Liver (tissue), 7 donors: ENCODE measurements at regions not wholly inside any gene's neighbourhood (a gene's known extent, or its start where the extent isn't known, plus 50 kb on each side); places are given as distances from the start of the nearest gene placed in this dataset.

Experiments used
- DNase-seq: peaks from one replicate; pipeline ENCODE4 v3.0.0-alpha.2; 2017; ENCODE audit warnings: low spot score
- H3K27ac ChIP-seq, 2 donors: one replicate each; pipeline ENCODE4 v1.7.0; 2013; ENCODE audit warnings: inconsistent platforms in 2 of 2, low read length in 2 of 2, control low read depth in 1 of 2, low read depth in 1 of 2, mild to moderate bottlenecking in 1 of 2
- H3K27me3 ChIP-seq, 4 donors: one replicate each; pipeline versions ENCODE4 v1.6.1 to v1.7.0; 2013; ENCODE audit warnings: low read length in 3 of 4, inconsistent platforms in 1 of 4, mild to moderate bottlenecking in 1 of 4, moderate library complexity in 1 of 4; ENCODE audit not compliant: control insufficient read depth in 4 of 4, insufficient read depth in 4 of 4
- H3K36me3 ChIP-seq, 4 donors: one replicate each; pipeline versions ENCODE4 v1.6.1 to v1.7.0; 2013; ENCODE audit warnings: low read length in 3 of 4, mild to moderate bottlenecking in 3 of 4, low read depth in 1 of 4, moderate library complexity in 1 of 4; ENCODE audit not compliant: control insufficient read depth in 4 of 4, insufficient read depth in 3 of 4
- H3K4me1 ChIP-seq, 4 donors: one replicate each; pipeline versions ENCODE4 v1.6.1 to v1.7.0; 2013; ENCODE audit warnings: low read length in 3 of 4, mild to moderate bottlenecking in 3 of 4, moderate library complexity in 1 of 4; ENCODE audit not compliant: control insufficient read depth in 4 of 4, insufficient read depth in 4 of 4
- H3K4me3 ChIP-seq, 3 donors: one replicate each; pipeline versions ENCODE4 v1.6.1 to v1.7.0; 2013; ENCODE audit warnings: low read length in 3 of 3, control low read depth in 1 of 3, low read depth in 1 of 3, mild to moderate bottlenecking in 1 of 3
- H3K9ac ChIP-seq, 2 donors: one replicate each; pipeline ENCODE4 v1.7.0; 2013; ENCODE audit warnings: low read length in 2 of 2, mild to moderate bottlenecking in 2 of 2, moderate library complexity in 2 of 2, control low read depth in 1 of 2, low read depth in 1 of 2
- H3K9me3 ChIP-seq, 4 donors: one replicate each; pipeline versions ENCODE4 v1.6.1 to v1.7.0; 2013; ENCODE audit warnings: low read length in 3 of 4; ENCODE audit not compliant: control insufficient read depth in 4 of 4
- EGR1 ChIP-seq, 2 donors: IDR thresholded peaks; 2 replicates each; pipeline ENCODE4 v1.6.1; 2016 to 2018; ENCODE audit warnings: antibody characterized with exemption in 2 of 2, low read depth in 2 of 2
- FOXA1 ChIP-seq: IDR thresholded peaks from 2 replicates; pipeline ENCODE4 v1.6.1; 2016; ENCODE audit warnings: antibody characterized with exemption
- FOXA2 ChIP-seq: IDR thresholded peaks from 2 replicates; pipeline ENCODE4 v1.6.1; 2016; ENCODE audit warnings: antibody characterized with exemption
- GABPA ChIP-seq, 2 donors: IDR thresholded peaks in 1 of 2; conservative IDR thresholded peaks in 1 of 2; 2 replicates each; pipeline ENCODE4 v1.6.1; 2016; ENCODE audit warnings: antibody characterized with exemption in 2 of 2, mild to moderate bottlenecking in 1 of 2, moderate library complexity in 1 of 2
- HNF4A ChIP-seq, 2 donors: conservative IDR thresholded peaks; 2 replicates each; pipeline ENCODE4 v1.6.1; 2016; ENCODE audit warnings: antibody characterized with exemption in 2 of 2, mild to moderate bottlenecking in 2 of 2
- JUND ChIP-seq, 2 donors: IDR thresholded peaks; 2 replicates each; pipeline ENCODE4 v1.6.1; 2016; ENCODE audit warnings: antibody characterized with exemption in 2 of 2
- MAX ChIP-seq: IDR thresholded peaks from 2 replicates; pipeline ENCODE4 v1.6.1; 2016; ENCODE audit warnings: antibody characterized with exemption
- NR2F2 ChIP-seq: IDR thresholded peaks from 2 replicates; pipeline ENCODE4 v1.6.1; 2016; ENCODE audit warnings: antibody characterized with exemption
- RAD21 ChIP-seq, 2 donors: IDR thresholded peaks; 2 replicates each; pipeline ENCODE4 v1.6.1; 2016; ENCODE audit warnings: antibody characterized with exemption in 2 of 2, mild to moderate bottlenecking in 2 of 2
- REST ChIP-seq: IDR thresholded peaks from 2 replicates; pipeline ENCODE4 v1.6.1; 2016; ENCODE audit warnings: antibody characterized with exemption, mild to moderate bottlenecking
- SP1 ChIP-seq: IDR thresholded peaks from 2 replicates; pipeline ENCODE4 v1.6.1; 2018; ENCODE audit warnings: antibody characterized with exemption, mild to moderate bottlenecking
- TAF1 ChIP-seq: conservative IDR thresholded peaks from 2 replicates; pipeline ENCODE4 v1.6.1; 2016; ENCODE audit warnings: antibody characterized with exemption, mild to moderate bottlenecking
- YY1 ChIP-seq: IDR thresholded peaks from 2 replicates; pipeline ENCODE4 v1.6.1; 2016; ENCODE audit warnings: antibody characterized with exemption, mild to moderate bottlenecking
- WGBS: extraction: QIAGEN DNeasy Blood & Tissue Kit; methylation state at CpG from one replicate; pipeline ENCODE4 v1.1.7; 2013; 5-methylcytosine and 5-hydroxymethylcytosine counted together
- TF ChIP-seq, protein P1 (sequence below): IDR thresholded peaks from 2 replicates; pipeline ENCODE4 v1.6.1; 2016; ENCODE audit warnings: antibody characterized with exemption
- TF ChIP-seq, protein P2 (sequence below): IDR thresholded peaks from 2 replicates; pipeline ENCODE4 v1.6.1; 2016; ENCODE audit warnings: antibody characterized with exemption
- donor health status: healthy.
- donor health status: healthy.
- donor health status: healthy.
- donor health status: healthy.

DNA sequence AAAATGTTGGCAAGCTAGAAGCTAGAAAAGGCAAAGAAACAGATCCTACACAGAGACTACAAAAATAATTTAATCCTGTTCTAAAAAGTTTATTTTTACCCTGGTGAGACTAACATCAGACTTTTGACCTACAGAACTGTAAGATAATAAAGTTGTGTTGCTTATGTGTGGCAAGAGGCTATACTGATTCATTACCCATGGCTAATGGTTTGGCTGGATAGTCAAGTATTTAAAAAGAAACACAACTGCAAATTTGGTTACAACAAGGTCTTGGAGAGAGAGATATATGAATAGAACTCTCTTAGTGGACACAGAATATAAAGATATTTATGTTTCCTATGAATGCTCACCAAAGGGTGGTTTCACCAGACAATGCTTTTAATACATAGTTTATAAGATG, 364.2 kb upstream of the PLSCR5 start:
- DNase-seq, result no peak
- no peak for TF ChIP-seq GABPA (IDR thresholded peaks at IDR 0.05 in 1 of 2, conservative IDR thresholded peaks at IDR 0.05 in 1 of 2)
- TF ChIP-seq, protein P1, sequence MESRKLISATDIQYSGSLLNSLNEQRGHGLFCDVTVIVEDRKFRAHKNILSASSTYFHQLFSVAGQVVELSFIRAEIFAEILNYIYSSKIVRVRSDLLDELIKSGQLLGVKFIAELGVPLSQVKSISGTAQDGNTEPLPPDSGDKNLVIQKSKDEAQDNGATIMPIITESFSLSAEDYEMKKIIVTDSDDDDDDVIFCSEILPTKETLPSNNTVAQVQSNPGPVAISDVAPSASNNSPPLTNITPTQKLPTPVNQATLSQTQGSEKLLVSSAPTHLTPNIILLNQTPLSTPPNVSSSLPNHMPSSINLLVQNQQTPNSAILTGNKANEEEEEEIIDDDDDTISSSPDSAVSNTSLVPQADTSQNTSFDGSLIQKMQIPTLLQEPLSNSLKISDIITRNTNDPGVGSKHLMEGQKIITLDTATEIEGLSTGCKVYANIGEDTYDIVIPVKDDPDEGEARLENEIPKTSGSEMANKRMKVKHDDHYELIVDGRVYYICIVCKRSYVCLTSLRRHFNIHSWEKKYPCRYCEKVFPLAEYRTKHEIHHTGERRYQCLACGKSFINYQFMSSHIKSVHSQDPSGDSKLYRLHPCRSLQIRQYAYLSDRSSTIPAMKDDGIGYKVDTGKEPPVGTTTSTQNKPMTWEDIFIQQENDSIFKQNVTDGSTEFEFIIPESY, result no peak
- no peak for TF ChIP-seq FOXA1
- TF ChIP-seq, protein P2, sequence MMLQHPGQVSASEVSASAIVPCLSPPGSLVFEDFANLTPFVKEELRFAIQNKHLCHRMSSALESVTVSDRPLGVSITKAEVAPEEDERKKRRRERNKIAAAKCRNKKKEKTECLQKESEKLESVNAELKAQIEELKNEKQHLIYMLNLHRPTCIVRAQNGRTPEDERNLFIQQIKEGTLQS, result no peak
- no peak for TF ChIP-seq TAF1
- TF ChIP-seq YY1, result no peak
- TF ChIP-seq SP1, result no peak
- no peak for TF ChIP-seq REST
- no peak for TF ChIP-seq NR2F2
- no peak for TF ChIP-seq MAX
- H3K36me3 ChIP-seq, result no peaks in the 10 kb centered on the region
- no peak overlapping the region for H3K9ac ChIP-seq
- H3K9me3 ChIP-seq, result no peaks in the 10 kb centered on the region
- no peaks in the 10 kb centered on the region for H3K4me1 ChIP-seq
- no peaks in the 10 kb centered on the region for H3K27me3 ChIP-seq
- H3K4me3 ChIP-seq, result no peak overlapping the region
- no peak overlapping the region for H3K27ac ChIP-seq

DNA sequence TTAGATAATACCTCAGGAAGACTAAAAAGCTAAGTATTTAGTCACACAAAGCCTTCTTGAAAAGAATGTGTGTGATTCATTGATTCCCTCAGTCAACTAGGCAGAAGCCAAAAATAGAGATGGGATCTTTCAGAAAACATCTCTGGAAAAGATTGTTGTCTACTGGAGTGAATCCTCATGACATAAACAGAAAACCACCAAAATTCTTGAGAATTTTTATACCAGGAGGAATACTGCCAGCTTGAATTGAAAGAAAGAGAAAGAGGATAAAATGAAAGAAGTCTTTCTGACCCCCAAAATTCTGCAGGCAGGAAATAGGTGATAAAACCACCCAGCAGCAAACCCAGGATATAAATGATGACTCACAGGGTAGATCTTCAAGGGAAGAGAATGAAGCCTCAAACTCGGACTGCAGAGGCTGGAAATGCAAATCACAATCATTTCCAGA, 363.1 kb upstream of the PLSCR5 start:
- H3K4me1 ChIP-seq, result no peaks in the 10 kb centered on the region
- H3K4me3 ChIP-seq, result no peak overlapping the region
- no peaks in the 10 kb centered on the region for H3K9me3 ChIP-seq
- H3K27ac ChIP-seq, result no peak overlapping the region
- H3K9ac ChIP-seq, result no peak overlapping the region
- no peaks in the 10 kb centered on the region for H3K36me3 ChIP-seq
- TF ChIP-seq, protein P2, result no peak
- no peak for TF ChIP-seq RAD21 (IDR thresholded peaks at IDR 0.05)
- TF ChIP-seq FOXA2, result no peak
- TF ChIP-seq JUND (IDR thresholded peaks at IDR 0.05), result no peak
- TF ChIP-seq FOXA1, result no peak
- no peak for TF ChIP-seq EGR1 (IDR thresholded peaks at IDR 0.05; ENCODE audit: low read depth in 2 of 2)
- no peak for TF ChIP-seq YY1
- no peak for TF ChIP-seq NR2F2
- TF ChIP-seq HNF4A (conservative IDR thresholded peaks at IDR 0.05), result no peak
- no peak for DNase-seq
- 46% methylated on average over 1 of the region's 1 CpG for WGBS
- H3K27me3 ChIP-seq, result no peaks in the 10 kb centered on the region
